Activated naive CD4-positive, alpha-beta T cell treated with anti-CD3 and anti-CD28 coated beads, Interleukin-2, amount 10 ng/mL, durations not matched to agents 7 days and 5 days (primary cell): ENCODE measurements at regions not wholly inside any gene's neighbourhood (a gene's known extent, or its start where the extent isn't known, plus 50 kb on each side); places are given as distances from the start of the nearest gene placed in this dataset.

ENCODE experiments used
- CTCF ChIA-PET: fragments of 350-600 bp; sonication (Branson Sonifier 250); formaldehyde crosslinking; loops from one replicate; lab custom pipeline; 2021; ENCODE audit warnings: antibody characterized with exemption; lab: Charles Lee
- DNase-seq: peaks from one replicate; pipeline ENCODE4 v3.0.0-alpha.2; 2020
- H3K27ac Mint-ChIP-seq: one replicate; pipeline ENCODE4 v1.8.0; 2021; ENCODE audit warnings: mild to moderate bottlenecking, moderate library complexity, mixed read lengths
- H3K27me3 Mint-ChIP-seq: one replicate; pipeline ENCODE4 v1.8.0; 2021; ENCODE audit warnings: mild to moderate bottlenecking, mixed read lengths
- H3K36me3 Mint-ChIP-seq: one replicate; pipeline ENCODE4 v1.8.0; 2021; ENCODE audit warnings: mixed read lengths
- H3K4me1 Mint-ChIP-seq: one replicate; pipeline ENCODE4 v1.8.0; 2021; ENCODE audit warnings: mixed read lengths
- H3K4me3 Mint-ChIP-seq: one replicate; pipeline ENCODE4 v1.8.0; 2021; ENCODE audit warnings: mild to moderate bottlenecking, moderate library complexity, mixed read lengths
- H3K9me3 Mint-ChIP-seq: one replicate; pipeline ENCODE4 v1.8.0; 2021; ENCODE audit warnings: mixed read lengths

DNA sequence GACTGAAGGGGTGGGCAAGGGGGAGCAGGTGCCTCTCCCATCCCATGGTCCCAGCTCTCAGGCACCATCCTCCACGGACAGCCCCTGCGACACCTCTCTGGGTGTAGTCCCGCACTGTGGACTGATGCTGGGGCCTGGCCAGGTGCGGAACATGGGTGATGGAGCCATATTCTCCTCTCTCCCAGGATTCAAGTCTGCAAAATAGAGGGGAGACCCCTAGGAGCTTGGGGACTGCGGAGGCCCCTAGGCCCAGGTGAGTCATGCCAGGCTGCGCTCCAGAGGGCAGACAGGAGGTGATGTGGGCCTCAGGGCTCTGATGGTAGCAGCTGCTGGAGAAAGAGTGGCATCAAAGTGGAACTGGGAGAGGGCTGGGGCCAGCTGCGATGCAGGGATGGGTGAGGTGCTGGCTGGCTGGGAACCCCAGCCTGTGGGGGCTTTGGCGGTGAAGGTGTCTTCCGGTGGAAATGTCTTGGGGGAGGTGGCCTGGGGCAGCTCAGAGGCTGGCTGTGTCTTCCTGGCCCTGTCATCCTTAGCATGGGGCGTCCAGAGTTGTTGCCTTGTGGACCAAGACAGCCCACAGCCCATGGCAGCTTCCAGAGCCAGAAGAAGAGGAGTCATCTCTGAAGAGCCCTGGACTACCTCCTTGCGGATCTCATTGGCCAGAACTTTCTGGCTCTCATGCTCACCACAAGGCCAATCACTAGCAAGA is 149.1 kb downstream of the KIF26A start:
- peaks cover 13% of the 10 kb centered on the region for H3K9me3 Mint-ChIP-seq

DNA sequence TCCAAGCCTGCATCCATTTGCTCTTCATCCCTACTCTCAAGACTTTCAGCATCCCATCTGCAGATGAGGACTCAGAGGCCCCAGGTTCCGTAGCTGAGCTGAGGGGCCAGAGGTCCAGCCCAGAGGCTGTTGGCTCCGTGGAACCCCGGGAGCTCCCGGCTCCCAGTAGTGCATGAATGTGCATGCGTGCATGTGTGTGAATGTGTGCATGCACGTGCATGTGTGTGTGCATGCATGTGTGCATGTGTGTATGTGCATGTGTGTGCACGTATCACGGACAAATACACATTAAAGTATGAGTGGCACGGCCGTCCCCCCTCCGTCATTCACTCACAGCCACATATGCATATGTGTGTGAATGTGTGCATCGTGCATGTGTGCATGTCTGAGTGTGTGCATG is 149.9 kb downstream of the KIF26A start:
- CTCF ChIA-PET: no interaction called here
- no peaks in the 10 kb centered on the region for H3K4me1 Mint-ChIP-seq
- DNase-seq: no peak
- no peaks in the 10 kb centered on the region for H3K36me3 Mint-ChIP-seq
- no peaks in the 10 kb centered on the region for H3K27me3 Mint-ChIP-seq
- H3K4me3 Mint-ChIP-seq: no peak overlapping the region
- H3K27ac Mint-ChIP-seq: no peak overlapping the region
- peaks cover 13% of the 10 kb centered on the region for H3K9me3 Mint-ChIP-seq

More for the DNA sequence above, 149.1 kb downstream of the KIF26A start:
- DNase-seq: peak; percentile 11
- no peaks in the 10 kb centered on the region for H3K27me3 Mint-ChIP-seq
- H3K4me3 Mint-ChIP-seq: no peak overlapping the region
- no peaks in the 10 kb centered on the region for H3K36me3 Mint-ChIP-seq
- CTCF ChIA-PET: no interaction called here
- H3K4me1 Mint-ChIP-seq: no peaks in the 10 kb centered on the region
- no peak overlapping the region for H3K27ac Mint-ChIP-seq

DNA sequence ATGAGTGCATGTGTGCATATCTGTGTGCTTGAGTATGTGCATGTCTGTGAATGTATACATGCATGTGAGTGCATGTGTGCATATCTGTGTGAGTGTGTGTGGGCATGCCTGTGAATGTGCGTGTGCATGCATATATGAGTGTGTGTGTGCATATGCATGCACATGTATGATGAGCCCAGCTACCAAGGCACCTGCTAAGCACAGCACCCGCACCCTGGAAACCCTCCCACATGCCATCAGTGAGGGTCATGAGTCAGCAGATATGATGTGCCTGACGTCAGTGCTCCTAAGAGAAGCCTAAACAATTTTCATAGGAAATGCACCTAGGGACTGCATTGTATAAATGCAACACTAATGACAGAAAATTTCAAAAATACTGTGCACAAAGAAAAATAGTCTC is 151.1 kb downstream of the KIF26A start:
- Mint-ChIP-seq H3K4me3 (no peak overlapping the region), H3K27ac (no peak overlapping the region), H3K36me3 (no peaks in the 10 kb centered on the region), H3K27me3 (no peaks in the 10 kb centered on the region), H3K9me3 (peaks cover 13% of the 10 kb centered on the region), H3K4me1 (no peaks in the 10 kb centered on the region)
- CTCF ChIA-PET: no interaction called here
- DNase-seq: peak; percentile 5

DNA sequence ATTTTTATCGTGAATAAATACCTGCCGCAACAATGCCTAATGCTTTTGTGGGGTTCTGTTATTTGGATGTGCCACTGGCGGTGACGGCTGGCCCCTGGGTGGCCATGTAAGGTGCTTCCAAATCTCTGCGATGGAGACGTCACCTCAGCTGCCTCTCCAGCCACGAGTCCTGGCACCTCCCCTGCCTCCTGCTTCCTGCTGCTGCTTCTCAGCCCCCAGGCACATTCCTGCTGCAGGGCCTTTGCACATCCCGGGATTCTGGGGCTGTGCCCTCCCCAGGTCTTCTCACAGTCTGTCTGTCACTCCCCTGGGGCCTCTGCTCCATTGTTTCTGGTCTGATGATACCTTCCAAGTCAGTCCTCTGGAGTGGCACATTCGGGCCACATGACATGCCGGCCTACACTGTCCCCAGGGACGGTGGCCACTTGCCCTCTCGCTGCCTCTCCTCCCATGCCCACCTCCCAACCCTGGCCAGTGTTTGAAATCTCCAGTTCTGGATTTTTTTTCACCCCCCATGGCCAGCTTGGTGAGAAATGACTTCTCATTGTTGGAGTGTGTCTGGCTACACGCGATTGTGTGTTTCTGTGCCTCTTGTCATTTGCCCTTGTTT is 151.8 kb downstream of the KIF26A start:
- Mint-ChIP-seq H3K4me1 (no peaks in the 10 kb centered on the region), H3K4me3 (no peak overlapping the region), H3K27ac (no peak overlapping the region), H3K9me3 (peaks cover 13% of the 10 kb centered on the region), H3K27me3 (no peaks in the 10 kb centered on the region), H3K36me3 (no peaks in the 10 kb centered on the region)
- CTCF ChIA-PET: no interaction called here
- peak; percentile 19 for DNase-seq

DNA sequence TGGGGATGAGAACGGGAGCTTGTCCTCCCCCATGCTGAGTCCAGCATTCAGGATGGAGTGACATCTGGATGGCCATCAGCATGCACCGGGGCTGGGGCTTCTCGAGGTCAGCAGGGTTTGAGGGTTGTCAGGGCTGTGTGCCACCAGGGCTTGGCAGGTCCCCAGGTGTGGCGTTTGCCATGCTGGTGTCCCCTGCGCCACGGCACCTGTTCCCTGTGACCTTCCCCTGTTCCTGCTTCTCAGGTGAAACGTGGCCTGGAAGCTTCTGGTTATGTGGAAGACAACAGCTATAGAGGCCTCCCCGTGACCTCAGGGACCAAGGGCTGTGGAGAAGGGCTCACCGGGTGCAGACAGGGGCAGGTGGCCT is 152.4 kb downstream of the KIF26A start:
- Mint-ChIP-seq H3K27ac (no peak overlapping the region), H3K4me1 (no peaks in the 10 kb centered on the region)

DNA sequence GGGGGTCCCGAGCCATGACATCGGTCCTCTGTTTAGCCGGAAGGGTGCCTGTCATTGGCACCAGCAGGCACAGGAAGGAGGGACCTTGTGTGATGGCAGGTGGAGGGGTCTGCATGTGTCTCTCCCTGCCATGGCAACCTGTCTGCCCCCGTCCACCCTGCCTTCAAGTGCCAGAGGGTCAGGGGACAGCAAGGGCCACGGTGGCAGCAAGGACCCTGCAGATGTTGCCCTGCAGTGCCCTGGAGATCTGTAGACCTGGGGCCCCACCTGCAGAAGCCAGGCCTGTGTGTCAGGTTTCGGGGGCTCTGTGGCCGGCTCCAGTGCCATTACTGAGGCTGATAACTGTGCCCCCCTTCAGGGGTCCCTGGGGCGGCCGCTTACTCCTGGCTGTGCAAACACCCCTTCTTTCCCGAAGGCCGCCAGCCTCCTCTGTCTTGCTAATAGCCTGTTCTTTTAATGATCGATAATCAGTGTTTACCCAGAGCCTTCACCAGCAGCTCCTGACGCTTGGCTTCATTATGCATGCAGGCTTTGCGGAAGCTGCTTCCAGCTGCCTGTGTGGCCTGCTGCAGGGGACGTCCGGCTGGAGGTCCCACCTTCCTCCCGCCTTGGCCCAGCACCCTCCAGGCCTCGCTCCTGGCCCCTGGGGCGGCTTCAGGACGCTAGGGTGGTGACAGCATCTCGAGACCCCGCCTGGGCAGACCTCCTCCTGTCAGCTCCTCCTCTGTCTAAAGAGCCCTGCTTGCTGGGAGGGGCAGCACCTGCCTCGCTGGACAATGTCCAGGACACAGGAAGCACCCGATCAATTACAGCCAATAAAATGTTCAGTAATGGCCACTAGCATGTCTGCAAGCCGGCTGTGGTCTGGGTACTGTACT is 153.0 kb downstream of the KIF26A start:
- Mint-ChIP-seq H3K4me3 (no peak overlapping the region), H3K27ac (no peak overlapping the region), H3K27me3 (no peaks in the 10 kb centered on the region), H3K4me1 (no peaks in the 10 kb centered on the region), H3K9me3 (peaks cover 13% of the 10 kb centered on the region), H3K36me3 (no peaks in the 10 kb centered on the region)
- CTCF ChIA-PET: no interaction called here
- DNase-seq: peak; percentile 11

More for the DNA sequence above, 152.4 kb downstream of the KIF26A start:
- CTCF ChIA-PET: no interaction called here
- peak; percentile 4 for DNase-seq
- peaks cover 13% of the 10 kb centered on the region for H3K9me3 Mint-ChIP-seq
- no peak overlapping the region for H3K4me3 Mint-ChIP-seq
- no peaks in the 10 kb centered on the region for H3K27me3 Mint-ChIP-seq
- no peaks in the 10 kb centered on the region for H3K36me3 Mint-ChIP-seq

DNA sequence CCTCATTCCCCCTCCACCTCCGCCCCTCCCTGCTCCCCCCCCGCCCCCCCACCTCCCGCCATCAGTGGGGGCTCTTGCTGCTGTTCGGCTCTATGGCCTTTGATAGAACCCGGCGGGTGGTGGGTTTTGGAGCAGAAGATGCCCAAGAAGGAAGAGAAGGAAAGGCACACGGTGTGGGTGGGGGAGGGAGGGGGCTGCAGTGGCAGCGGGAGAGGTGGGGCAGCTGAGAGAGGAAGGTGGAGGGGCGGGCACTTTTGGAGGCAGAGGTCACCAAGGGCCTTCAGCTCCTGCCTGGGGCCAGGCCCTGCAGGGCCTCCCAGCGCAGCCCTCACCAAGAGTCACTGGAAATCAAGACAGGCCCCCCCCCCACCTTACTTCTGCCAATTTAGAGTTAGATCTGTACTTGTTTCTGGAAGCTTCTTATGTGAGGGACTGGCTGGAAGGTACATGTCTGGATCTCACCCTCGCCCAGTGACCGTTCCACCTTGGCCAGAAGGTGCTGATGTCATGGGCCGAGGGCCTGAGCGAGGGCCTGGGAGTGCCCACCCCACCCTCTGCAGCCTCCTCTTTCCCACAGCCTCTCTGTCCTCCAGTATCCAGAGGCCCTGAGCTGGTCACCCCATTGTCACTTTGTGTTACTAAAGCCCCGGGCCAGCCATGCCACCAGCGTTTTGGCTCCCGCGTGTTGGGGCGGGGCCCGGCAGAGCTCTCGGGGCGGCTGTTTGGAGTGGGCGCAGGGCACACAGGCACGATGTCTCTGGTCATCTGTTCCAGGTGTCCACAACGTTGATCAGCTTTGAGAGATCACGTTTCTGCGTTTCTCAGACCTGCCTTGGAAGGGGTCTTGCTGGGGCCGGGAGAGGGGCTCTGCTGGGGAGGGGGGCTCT is 153.9 kb downstream of the KIF26A start:
- Mint-ChIP-seq H3K4me3 (no peak overlapping the region), H3K9me3 (peaks cover 13% of the 10 kb centered on the region), H3K27me3 (no peaks in the 10 kb centered on the region), H3K36me3 (no peaks in the 10 kb centered on the region), H3K27ac (no peak overlapping the region), H3K4me1 (no peaks in the 10 kb centered on the region)
- peak; percentile 10 for DNase-seq
- CTCF ChIA-PET: no interaction called here

DNA sequence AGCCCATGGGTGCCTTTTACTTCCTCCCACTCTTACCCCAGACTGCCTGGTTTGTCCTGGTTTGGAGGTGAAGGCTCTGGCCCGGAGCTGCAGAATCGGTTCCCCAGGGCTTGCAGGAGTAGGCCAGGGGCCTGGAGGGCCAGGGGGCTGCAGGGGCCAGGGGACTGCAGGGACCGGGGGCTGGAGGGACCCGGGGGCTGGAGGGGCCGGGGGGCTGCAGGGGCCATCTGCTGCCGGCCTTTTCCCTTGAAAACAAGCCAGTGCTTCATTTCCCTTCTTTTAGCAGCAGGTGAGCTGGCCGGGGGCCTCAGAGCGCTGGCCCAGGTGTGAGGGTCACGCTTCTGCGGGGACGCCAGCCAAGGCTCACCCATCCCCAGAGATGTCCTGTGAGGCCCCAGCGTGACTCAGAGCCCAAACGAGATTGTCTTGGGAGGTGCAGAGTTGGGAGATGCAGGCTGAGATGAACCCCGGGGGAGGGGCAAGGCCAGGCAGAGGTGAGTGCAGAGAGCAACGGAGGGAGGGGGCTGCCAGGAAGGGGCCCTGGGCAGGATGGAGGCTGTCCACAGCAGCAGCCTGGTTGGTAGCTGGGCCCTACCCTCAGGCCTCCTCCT is 154.9 kb downstream of the KIF26A start:
- no peak overlapping the region for H3K4me3 Mint-ChIP-seq
- no peaks in the 10 kb centered on the region for H3K4me1 Mint-ChIP-seq
- DNase-seq: peak; percentile 15
- H3K27ac Mint-ChIP-seq: no peak overlapping the region
- peaks cover 13% of the 10 kb centered on the region for H3K9me3 Mint-ChIP-seq
- H3K27me3 Mint-ChIP-seq: no peaks in the 10 kb centered on the region
- CTCF ChIA-PET: no interaction called here
- H3K36me3 Mint-ChIP-seq: no peaks in the 10 kb centered on the region

DNA sequence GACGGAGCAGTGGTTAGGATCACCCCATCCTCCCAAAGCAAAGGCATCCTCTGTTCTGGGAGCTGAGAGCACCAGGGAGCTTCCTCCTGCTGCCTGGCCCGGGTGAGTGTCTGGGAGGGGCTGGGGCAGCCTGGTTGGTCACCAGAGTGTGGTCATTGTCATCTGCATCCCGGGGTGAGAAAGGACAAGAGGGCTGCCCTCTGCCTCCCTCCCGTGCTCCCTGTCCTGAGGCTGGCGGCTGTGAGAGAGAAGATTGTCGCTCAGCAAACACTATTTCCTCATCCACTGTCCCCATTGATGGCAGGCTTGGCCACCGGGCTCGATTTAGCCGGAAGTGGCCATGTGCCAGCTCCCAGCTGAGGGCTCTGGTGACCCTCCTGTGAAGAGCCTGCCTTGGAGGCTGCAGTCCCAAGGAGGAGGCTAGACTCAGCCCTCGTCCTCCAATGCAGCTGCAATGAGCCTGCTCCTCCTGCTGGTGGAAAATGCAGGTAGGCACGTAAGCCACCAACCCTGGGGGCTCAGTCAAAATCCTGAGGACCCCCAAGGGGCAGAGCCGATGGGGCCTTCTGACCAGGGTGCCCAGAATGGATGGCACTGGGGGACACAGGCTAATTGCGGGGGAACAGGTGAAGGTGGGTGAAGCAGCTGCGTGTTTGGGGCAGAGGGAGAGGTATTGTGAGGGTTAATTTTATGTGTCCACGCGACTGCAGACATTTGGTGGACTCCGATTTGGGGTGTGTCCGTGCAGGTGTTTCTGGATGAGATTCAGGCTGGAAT is 155.7 kb downstream of the KIF26A start:
- no peak overlapping the region for H3K4me3 Mint-ChIP-seq
- CTCF ChIA-PET: interaction anchor here (0.7 kb wide), 1 partner anchor 78 kb away, joined by 3 read pairs; no protein-coding TSS in a partner anchor
- peak; percentile 17 for DNase-seq
- no peaks in the 10 kb centered on the region for H3K27me3 Mint-ChIP-seq
- H3K9me3 Mint-ChIP-seq: peaks cover 6% of the 10 kb centered on the region
- H3K4me1 Mint-ChIP-seq: no peaks in the 10 kb centered on the region
- H3K27ac Mint-ChIP-seq: no peak overlapping the region
- H3K36me3 Mint-ChIP-seq: no peaks in the 10 kb centered on the region

DNA sequence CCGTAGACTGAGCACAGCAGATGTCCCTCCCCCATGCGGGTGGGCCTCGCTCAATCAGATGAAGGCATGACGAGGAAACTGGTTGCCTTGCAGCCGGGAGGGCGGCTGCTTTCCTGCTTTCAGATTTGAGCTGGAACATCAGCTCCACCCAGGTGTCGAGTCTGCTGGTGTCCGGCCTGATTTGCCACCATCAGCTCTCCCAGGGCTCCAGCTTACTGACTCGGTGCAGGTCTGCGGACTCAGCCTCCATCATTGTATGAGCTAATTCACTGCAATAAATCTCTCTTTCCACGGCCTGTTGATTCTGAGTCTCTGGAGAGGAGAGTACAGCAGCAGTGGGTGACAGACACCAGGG is 156.2 kb downstream of the KIF26A start:
- Mint-ChIP-seq H3K27me3 (no peaks in the 10 kb centered on the region), H3K4me3 (no peak overlapping the region), H3K36me3 (no peaks in the 10 kb centered on the region), H3K9me3 (peaks cover under 1% of the 10 kb centered on the region), H3K4me1 (no peaks in the 10 kb centered on the region), H3K27ac (no peak overlapping the region)
- CTCF ChIA-PET: interaction anchor here (0.7 kb wide), 1 partner anchor 77 kb away, joined by 3 read pairs; no protein-coding TSS in a partner anchor
- DNase-seq: no peak

DNA sequence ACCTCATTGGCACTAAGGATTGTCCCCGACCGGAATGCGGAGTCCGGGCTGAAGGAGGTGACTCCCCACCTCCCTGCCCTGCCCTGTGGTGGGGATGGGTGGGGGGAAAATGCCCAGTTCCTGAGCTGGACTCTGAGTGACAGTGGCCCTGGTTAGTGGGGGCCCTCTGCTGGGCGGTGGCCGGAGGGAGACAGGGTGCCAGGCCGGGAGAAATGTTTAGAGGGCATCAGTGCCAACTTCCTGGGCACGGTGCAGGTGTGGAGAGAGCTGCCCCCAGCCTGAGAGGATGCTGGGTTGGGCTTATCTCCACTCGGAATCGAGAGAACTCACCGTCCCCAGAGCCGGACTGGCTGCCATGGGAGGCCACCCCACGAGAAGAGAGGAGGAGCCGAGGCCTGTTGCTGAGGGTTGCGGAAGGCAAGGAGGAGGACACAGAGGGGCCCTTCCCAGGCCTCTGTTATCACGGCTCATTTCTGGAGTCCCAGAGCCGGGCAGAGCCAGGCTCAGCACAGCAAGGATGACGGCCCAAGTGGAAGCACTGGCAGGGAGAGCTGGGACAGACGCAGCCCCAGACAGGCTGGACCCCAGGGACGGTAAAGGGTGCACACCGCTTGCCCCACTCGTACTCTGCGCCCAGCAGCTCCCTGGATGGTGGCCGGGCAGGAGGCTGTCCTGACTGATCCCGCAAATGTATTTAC is 156.7 kb downstream of the KIF26A start:
- DNase-seq: peak; percentile 19
- Mint-ChIP-seq H3K4me3 (no peak overlapping the region), H3K4me1 (no peaks in the 10 kb centered on the region), H3K27ac (no peak overlapping the region), H3K9me3 (no peaks in the 10 kb centered on the region), H3K36me3 (no peaks in the 10 kb centered on the region), H3K27me3 (no peaks in the 10 kb centered on the region)
- CTCF ChIA-PET: interaction anchor here (0.7 kb wide), 1 partner anchor 77 kb away, joined by 3 read pairs; no protein-coding TSS in a partner anchor

DNA sequence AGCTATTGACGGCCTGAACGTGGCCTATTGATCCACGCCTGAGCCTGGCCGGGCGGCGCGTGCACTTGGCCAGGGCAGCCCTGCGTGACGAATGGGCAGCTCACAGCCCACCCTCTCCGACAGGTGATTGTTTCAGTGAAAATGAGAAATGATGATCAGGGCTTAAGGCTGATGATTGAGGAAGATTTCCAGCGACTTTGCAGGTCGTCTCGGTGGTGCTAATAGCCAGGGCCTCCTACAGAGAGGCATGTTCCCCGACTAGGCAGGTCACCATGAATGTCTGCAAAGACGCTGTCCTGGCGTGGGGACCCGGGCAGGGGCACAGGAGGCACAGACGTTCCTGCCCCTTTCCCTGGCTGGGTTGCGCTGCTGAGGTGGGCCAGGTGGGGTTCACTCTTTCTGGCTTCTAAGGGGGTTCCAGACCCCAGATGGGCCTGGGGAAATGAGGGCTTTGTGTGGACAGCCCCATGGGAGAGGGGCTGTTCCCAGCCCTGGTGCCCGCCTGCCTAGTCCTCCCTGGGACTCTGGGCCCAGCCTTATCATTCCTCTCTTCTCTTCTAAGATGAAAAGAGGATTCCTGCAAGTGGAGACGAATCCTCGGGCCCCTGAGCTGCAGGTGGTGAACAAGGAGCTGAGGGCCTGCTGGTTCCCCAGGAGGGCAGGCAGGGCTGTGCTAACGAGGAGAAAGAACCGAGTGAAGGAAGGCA is 157.4 kb downstream of the KIF26A start:
- DNase-seq: peak; percentile 13
- no peaks in the 10 kb centered on the region for H3K27me3 Mint-ChIP-seq
- CTCF ChIA-PET: no interaction called here
- no peaks in the 10 kb centered on the region for H3K4me1 Mint-ChIP-seq
- H3K9me3 Mint-ChIP-seq: no peaks in the 10 kb centered on the region
- H3K4me3 Mint-ChIP-seq: no peak overlapping the region
- H3K36me3 Mint-ChIP-seq: no peaks in the 10 kb centered on the region
- H3K27ac Mint-ChIP-seq: no peak overlapping the region
